HG02981 (cell line): ENCODE measurements at regions not wholly inside any gene's neighbourhood (a gene's known extent, or its start where the extent isn't known, plus 50 kb on each side); places are given as distances from the start of the nearest gene placed in this dataset.

ENCODE experiments used
- ATAC-seq: cut with Tn5 transposase; IDR thresholded peaks from one replicate; pipeline ENCODE4 v1.9.1; 2021; ENCODE audit warnings: mild to moderate bottlenecking, moderate library complexity; ENCODE audit not compliant: unreplicated experiment

GRCh38 chr22:49551897-49552614 lies 275.6 kb downstream of the BRD1 start:
- ATAC-seq, result no peak

- no peak for ATAC-seq
These were observed 276.2 kb downstream of the BRD1 start for GRCh38 chr22:49551446-49551845.

GRCh38 chr22:49550766-49551362 lies 276.8 kb downstream of the BRD1 start:
- no peak for ATAC-seq

GRCh38 chr22:49550141-49550430 lies 277.6 kb downstream of the BRD1 start:
- no peak for ATAC-seq

GRCh38 chr22:49549256-49550140 lies 278.2 kb downstream of the BRD1 start:
- ATAC-seq, result no peak

GRCh38 chr22:49548356-49549202 lies 279.1 kb downstream of the BRD1 start:
- ATAC-seq, result no peak

GRCh38 chr22:49547751-49548239 lies 279.9 kb downstream of the BRD1 start:
- no peak for ATAC-seq

GRCh38 chr22:49546811-49547585 lies 280.7 kb downstream of the BRD1 start:
- ATAC-seq, result no peak

GRCh38 chr22:49545606-49546005 lies 282.1 kb downstream of the BRD1 start:
- no peak for ATAC-seq

GRCh38 chr22:49544286-49544685 lies 283.4 kb downstream of the BRD1 start:
- ATAC-seq, result no peak

- ATAC-seq, result no peak
These were observed 283.8 kb downstream of the BRD1 start for GRCh38 chr22:49543876-49544275.

GRCh38 chr22:49541693-49542230 lies 285.9 kb downstream of the BRD1 start:
- no peak for ATAC-seq

GRCh38 chr22:49540913-49541692 lies 286.6 kb downstream of the BRD1 start:
- no peak for ATAC-seq

GRCh38 chr22:49540084-49540912 lies 287.4 kb downstream of the BRD1 start:
- ATAC-seq, result no peak

- ATAC-seq, result no peak
These were observed 289.7 kb downstream of the BRD1 start for GRCh38 chr22:49538006-49538405.

GRCh38 chr22:49536571-49537131 lies 291.0 kb downstream of the BRD1 start:
- no peak for ATAC-seq

- no peak for ATAC-seq
These were observed 292.0 kb downstream of the BRD1 start for GRCh38 chr22:49535527-49536125.
